GM12878 (cell line): ENCODE measurements at regions not wholly inside any gene's neighbourhood (a gene's known extent, or its start where the extent isn't known, plus 50 kb on each side); places are given as distances from the start of the nearest gene placed in this dataset.

ENCODE experiments used
- ATAC-seq: fragments of 200-7000 bp; cut with Tn5 transposase; 3 replicates; pipeline ENCODE4 v1.9.1; 2020; ENCODE audit warnings: mild to moderate bottlenecking, moderate library complexity
- BruUV-seq: library from RNA; stranded (reverse); fragments of 400-500 nt; replicated peaks from 2 replicates; lab custom pipeline; 2021; lab: Mats Ljungman, UMichigan
- CTCF ChIA-PET: fragments of 300-600 bp; sonication (Branson Sonifier 250); formaldehyde crosslinking; extraction: SDS; loops from one replicate; lab custom pipeline; 2021; ENCODE audit warnings: inconsistent platforms; lab: Yijun Ruan, JAX
- POLR2A ChIA-PET: fragments of 350-600 bp; formaldehyde crosslinking; extraction: SDS; loops from one replicate; lab custom pipeline; 2021; ENCODE audit warnings: inconsistent platforms; lab: Charles Lee
- RAD21 ChIA-PET: fragments of 300-600 bp; sonication (Branson Sonifier 250); formaldehyde crosslinking; loops from one replicate; lab custom pipeline; 2023; ENCODE audit warnings: antibody characterized with exemption; ENCODE audit not compliant: unreplicated experiment; lab: Charles Lee
- SMC1A ChIA-PET: fragments of 300-600 bp; sonication (Branson Sonifier 250); formaldehyde crosslinking; loops from one replicate; lab custom pipeline; 2023; ENCODE audit not compliant: unreplicated experiment, uncharacterized antibody; lab: Charles Lee
- DNase-seq: peaks from one replicate; pipeline ENCODE4 v3.0.0-alpha.2; 2011; ENCODE audit warnings: low read depth, low spot score
- FAIRE-seq: peaks from 3 replicates; lab custom pipeline; 2011; peaks lifted over from hg19 to GRCh38; lab: Jason Lieb, UNC
- H2AFZ ChIP-seq: 2 replicates; pipeline ENCODE4 v1.6.0; 2011; ENCODE audit warnings: low read depth, low read length, control low read depth; ENCODE audit not compliant: control insufficient read depth
- H3K27ac ChIP-seq: 2 replicates; pipeline ENCODE4 v1.5.1; 2011; ENCODE audit warnings: control low read depth; ENCODE audit not compliant: control insufficient read depth, insufficient read depth
- H3K27me3 ChIP-seq, 2 experiments: replicated peaks in 1 of 2; 2 replicates each; pipeline versions ENCODE4 v1.6.0 to v1.6.1; 2011; ENCODE audit warnings: low read length in 1 of 2; ENCODE audit not compliant: control insufficient read depth in 2 of 2, insufficient read depth in 2 of 2
- H3K36me3 ChIP-seq, 2 experiments: 2 replicates each; pipeline ENCODE4 v1.5.1; 2011; ENCODE audit warnings: low read length in 1 of 2; ENCODE audit not compliant: control insufficient read depth in 2 of 2, insufficient read depth in 2 of 2
- H3K4me1 ChIP-seq: 2 replicates; pipeline ENCODE4 v1.6.1; 2011; ENCODE audit warnings: mild to moderate bottlenecking, low read length, moderate library complexity, mixed read lengths; ENCODE audit not compliant: control insufficient read depth, insufficient read depth
- H3K4me2 ChIP-seq: 2 replicates; pipeline ENCODE4 v1.6.0; 2011; ENCODE audit warnings: control low read depth; ENCODE audit not compliant: control insufficient read depth, insufficient read depth
- H3K4me3 ChIP-seq: fragments of 200-600 bp; sonication (generic); 2 replicates; pipeline ENCODE4 v1.5.1; 2016
- H3K79me2 ChIP-seq: 2 replicates; pipeline ENCODE4 v1.6.0; 2011; ENCODE audit warnings: low read length; ENCODE audit not compliant: control insufficient read depth, insufficient read depth
- H3K9ac ChIP-seq: 2 replicates; pipeline ENCODE4 v1.8.0; 2011; ENCODE audit warnings: low read length, control low read depth, mixed read lengths; ENCODE audit not compliant: control insufficient read depth, insufficient read depth
- H3K9me3 ChIP-seq: replicated peaks from 3 replicates; pipeline ENCODE4 v1.5.1; 2011; ENCODE audit warnings: mild to moderate bottlenecking, low read length; ENCODE audit not compliant: control insufficient read depth, insufficient read depth
- H4K20me1 ChIP-seq: 2 replicates; pipeline ENCODE4 v1.6.0; 2011; ENCODE audit not compliant: control insufficient read depth, insufficient read depth
- CREB1 ChIP-seq: IDR thresholded peaks from 2 replicates; pipeline ENCODE4 v1.6.1; 2012; ENCODE audit warnings: low read depth, mild to moderate bottlenecking, inconsistent platforms
- ETV6 ChIP-seq, 2 experiments: fragments of 450-650 bp in 1 of 2; IDR thresholded peaks in 1 of 2; conservative IDR thresholded peaks in 1 of 2; 2 replicates each; pipeline ENCODE4 v1.6.1; 2014; ENCODE audit warnings: antibody characterized with exemption in 1 of 2, borderline replicate concordance in 1 of 2, low read depth in 1 of 2, mild to moderate bottlenecking in 1 of 2, moderate library complexity in 1 of 2
- KDM1A ChIP-seq: fragments of 200-600 bp; sonication (generic); IDR thresholded peaks from 2 replicates; pipeline ENCODE4 v1.6.1; 2016; ENCODE audit warnings: borderline replicate concordance
- KLF5 ChIP-seq: fragments of 450-650 bp; IDR thresholded peaks from 2 replicates; pipeline ENCODE4 v1.6.1; 2014; ENCODE audit warnings: mild to moderate bottlenecking; ENCODE audit not compliant: partially characterized antibody
- LARP7 ChIP-seq: fragments of 450-650 bp; IDR thresholded peaks from 2 replicates; pipeline ENCODE4 v1.6.1; 2017; ENCODE audit warnings: mild to moderate bottlenecking
- NRF1 ChIP-seq: conservative IDR thresholded peaks from 2 replicates; pipeline ENCODE4 v1.6.1; 2011; ENCODE audit warnings: mild to moderate bottlenecking, low read depth, low read length, improper control_type of control experiment
- RBBP5 ChIP-seq: fragments of 200-600 bp; sonication (generic); conservative IDR thresholded peaks from 2 replicates; pipeline ENCODE4 v1.6.1; 2016
- STAT1 ChIP-seq: fragments of 450-650 bp; conservative IDR thresholded peaks from 2 replicates; pipeline ENCODE4 v1.6.1; 2014; ENCODE audit warnings: antibody characterized with exemption, mild to moderate bottlenecking
- ZBTB4 ChIP-seq: fragments of 450-650 bp; formaldehyde crosslinking; IDR thresholded peaks from 2 replicates; pipeline ENCODE4 v1.4.0; 2022; ENCODE audit warnings: mild to moderate bottlenecking, moderate library complexity
- ZNF384 ChIP-seq: IDR thresholded peaks from 2 replicates; pipeline ENCODE4 v1.6.1; 2012; ENCODE audit warnings: low read depth, mild to moderate bottlenecking, low read length, improper control_type of control experiment, borderline replicate concordance
- WGBS: methylation state at CpG from one replicate; pipeline ENCODE4 v1.1.6; 2016; ENCODE audit warnings: low lambda C conversion rate; ENCODE audit not compliant: insufficient replicate concordance, insufficient coverage; ENCODE audit errors: missing lambda C conversion rate; 5-methylcytosine and 5-hydroxymethylcytosine counted together
- in situ Hi-C: fragments of 300-500 bp; cut with MboI; formaldehyde crosslinking; loops from 9 replicates; pipeline ENCODE4 v1.14.3; 2018; ENCODE audit warnings: mixed read lengths
- intact Hi-C: fragments of 100-400 bp; cut with micrococcal nuclease; formaldehyde crosslinking; loops from one replicate; pipeline ENCODE4 v1.14.2; 2022; ENCODE audit not compliant: unreplicated experiment
- TF ChIP-seq, protein P1 (sequence below): IDR thresholded peaks from 2 replicates; pipeline ENCODE4 v1.6.1; 2011; ENCODE audit warnings: borderline replicate concordance, low read depth, mild to moderate bottlenecking, moderate library complexity, mixed read lengths, low read length; ENCODE audit not compliant: insufficient read depth; ENCODE audit errors: extremely low read length
- TF ChIP-seq, protein P2 (sequence below): IDR thresholded peaks from 2 replicates; pipeline ENCODE4 v1.6.1; 2011; ENCODE audit warnings: low read depth, mild to moderate bottlenecking, low read length, moderate library complexity, borderline replicate concordance; ENCODE audit errors: extremely low read depth

GRCh38 chr5:58122848-58123392 lies 337.0 kb downstream of the PLK2 start (continued):
- TF ChIP-seq KLF5 (no peak), ETV6 (conservative IDR thresholded peaks at IDR 0.05 in 1 of 2, IDR thresholded peaks at IDR 0.05 in 1 of 2; ENCODE audit: borderline replicate concordance in 1 of 2, low read depth in 1 of 2) (no peak)
- TF ChIP-seq, protein P1, sequence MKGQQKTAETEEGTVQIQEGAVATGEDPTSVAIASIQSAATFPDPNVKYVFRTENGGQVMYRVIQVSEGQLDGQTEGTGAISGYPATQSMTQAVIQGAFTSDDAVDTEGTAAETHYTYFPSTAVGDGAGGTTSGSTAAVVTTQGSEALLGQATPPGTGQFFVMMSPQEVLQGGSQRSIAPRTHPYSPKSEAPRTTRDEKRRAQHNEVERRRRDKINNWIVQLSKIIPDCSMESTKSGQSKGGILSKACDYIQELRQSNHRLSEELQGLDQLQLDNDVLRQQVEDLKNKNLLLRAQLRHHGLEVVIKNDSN: no peak

DNA sequence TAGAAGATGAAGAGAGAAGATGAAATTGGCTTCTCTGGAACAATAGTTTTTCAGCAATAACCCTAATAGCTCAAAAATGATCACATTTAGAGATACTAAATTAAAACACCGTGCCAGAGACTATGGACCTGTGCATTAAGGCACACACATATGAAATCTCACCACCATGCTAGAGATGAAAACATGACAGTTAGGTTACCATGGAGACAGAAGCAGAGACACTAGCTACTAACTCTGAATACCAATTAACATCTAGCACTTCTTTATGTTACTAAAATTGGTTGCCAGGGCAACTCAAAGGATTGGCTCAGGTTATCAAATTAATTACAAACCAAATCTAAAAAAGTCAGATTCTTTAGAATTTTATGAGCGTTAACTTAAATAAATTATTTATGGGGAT lies 337.7 kb downstream of the PLK2 start:
- POLR2A ChIA-PET: no interaction called here
- Histone ChIP-seq H3K4me1 (no peaks in the 10 kb centered on the region), H3K27me3 (no peaks in the 10 kb centered on the region), H3K36me3 (no peaks in the 10 kb centered on the region), H3K27ac (no peak overlapping the region), H2AFZ (no peak overlapping the region)
- intact Hi-C loops: no loop called here
- SMC1A ChIA-PET: no interaction called here
- CTCF ChIA-PET: interaction anchor here (1.0 kb wide), 1 partner anchor 11 kb away, joined by 4 read pairs; no protein-coding TSS in a partner anchor
- ATAC-seq: no peak
- TF ChIP-seq ZNF384 (no peak), ZBTB4 (no peak), RBBP5 (no peak), KDM1A (no peak), LARP7 (no peak), STAT1 (no peak), NRF1 (no peak), CREB1 (no peak)
- TF ChIP-seq, protein P2, sequence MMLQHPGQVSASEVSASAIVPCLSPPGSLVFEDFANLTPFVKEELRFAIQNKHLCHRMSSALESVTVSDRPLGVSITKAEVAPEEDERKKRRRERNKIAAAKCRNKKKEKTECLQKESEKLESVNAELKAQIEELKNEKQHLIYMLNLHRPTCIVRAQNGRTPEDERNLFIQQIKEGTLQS: no peak
- TF ChIP-seq, all 136 proteins: peak for 0
- Histone ChIP-seq H3K9ac (no peak overlapping the region), H3K9me3 (no peaks in the 10 kb centered on the region), H3K4me3 (no peak overlapping the region), H4K20me1 (no peaks in the 10 kb centered on the region), H3K79me2 (no peaks in the 10 kb centered on the region), H3K4me2 (no peak overlapping the region)
- DNase-seq: no peak
- in situ Hi-C loops: no loop called here
- no peak for FAIRE-seq
- RAD21 ChIA-PET: no interaction called here
- WGBS: 28% methylated on average over 2 of the region's 2 CpGs
- no TSS peak for BruUV-seq
